H1 (cell line): ENCODE measurements at regions not wholly inside any gene's neighbourhood (a gene's known extent, or its start where the extent isn't known, plus 50 kb on each side); places are given as distances from the start of the nearest gene placed in this dataset.

Experiments
- CTCF ChIA-PET: fragments of 300-600 bp; sonication (Branson Sonifier 250); formaldehyde crosslinking; loops from one replicate; lab custom pipeline; 2021; ENCODE audit not compliant: partially characterized antibody; lab: Charles Lee
- POLR2A ChIA-PET: fragments of 300-600 bp; sonication (Branson Sonifier 250); formaldehyde crosslinking; loops from one replicate; lab custom pipeline; 2021; ENCODE audit warnings: inconsistent platforms; ENCODE audit not compliant: partially characterized antibody; lab: Charles Lee
- DNase-seq, 2 experiments: peaks; one replicate each; pipeline versions ENCODE4 v3.0.0 to v3.0.0-alpha.2; 2010 to 2022; ENCODE audit warnings: low spot score in 2 of 2, low read depth in 1 of 2, mixed read lengths in 1 of 2
- FAIRE-seq: peaks from 2 replicates; lab custom pipeline; 2011; peaks lifted over from hg19 to GRCh38; lab: Jason Lieb, UNC
- H2AFZ ChIP-seq: 2 replicates; pipeline ENCODE4 v1.8.1; 2012; ENCODE audit warnings: low read length, inconsistent platforms
- H2AK5ac ChIP-seq: 2 replicates; pipeline ENCODE4 v1.6.1; 2013; ENCODE audit warnings: low read depth, low read length
- H2BK120ac ChIP-seq: replicated peaks from 2 replicates; pipeline ENCODE3; 2013; ENCODE audit warnings: low read depth, low read length, inconsistent platforms
- H2BK12ac ChIP-seq: 2 replicates; pipeline ENCODE4 v1.6.1; 2013; ENCODE audit warnings: low read depth, low read length
- H2BK15ac ChIP-seq: 2 replicates; pipeline ENCODE4 v1.6.1; 2013; ENCODE audit warnings: low read length
- H2BK20ac ChIP-seq: 2 replicates; pipeline ENCODE4 v1.6.1; 2013; ENCODE audit warnings: low read length
- H2BK5ac ChIP-seq: 2 replicates; pipeline ENCODE4 v1.6.1; 2013; ENCODE audit warnings: low read depth, low read length
- H3K14ac ChIP-seq: 2 replicates; pipeline ENCODE4 v1.6.1; 2013; ENCODE audit warnings: inconsistent platforms; ENCODE audit not compliant: insufficient read length
- H3K18ac ChIP-seq: 2 replicates; pipeline ENCODE4 v1.6.1; 2013; ENCODE audit warnings: low read length; ENCODE audit errors: extremely low read depth
- H3K23ac ChIP-seq: 2 replicates; pipeline ENCODE4 v1.6.1; 2013; ENCODE audit warnings: inconsistent platforms; ENCODE audit not compliant: insufficient read length
- H3K23me2 ChIP-seq: 2 replicates; pipeline ENCODE4 v1.6.1; 2013; ENCODE audit warnings: low read depth, low read length
- H3K27ac ChIP-seq: 2 replicates; pipeline ENCODE4 v1.6.1; 2011; ENCODE audit warnings: low read depth, low read length, inconsistent platforms
- H3K27me3 ChIP-seq, 4 experiments: replicated peaks in 1 of 4; 1 replicate in 1 of 4; 2 replicates in 3 of 4; pipeline versions ENCODE4 v1.6.1 to v1.8.1; 2011 to 2013; ENCODE audit warnings: low read length in 3 of 4, mild to moderate bottlenecking in 3 of 4, inconsistent platforms in 2 of 4, mixed read lengths in 2 of 4, moderate library complexity in 1 of 4; ENCODE audit not compliant: control insufficient read depth in 3 of 4, insufficient read depth in 3 of 4; ENCODE audit errors: extremely low read depth in 1 of 4
- H3K36me3 ChIP-seq, 4 experiments: 2 replicates each; pipeline versions ENCODE4 v1.6.1 to v1.8.1; 2011 to 2013; ENCODE audit warnings: mild to moderate bottlenecking in 4 of 4, low read length in 3 of 4, moderate library complexity in 2 of 4, control low read depth in 1 of 4, inconsistent platforms in 1 of 4; ENCODE audit not compliant: insufficient read depth in 4 of 4, control insufficient read depth in 2 of 4
- H3K4ac ChIP-seq: replicated peaks from 2 replicates; pipeline ENCODE3; 2013; ENCODE audit warnings: low read length, low read depth, mixed read lengths, inconsistent platforms; ENCODE audit not compliant: insufficient read length
- H3K4me1 ChIP-seq, 4 experiments: replicated peaks in 1 of 4; 1 replicate in 1 of 4; 2 replicates in 3 of 4; pipeline versions ENCODE4 v1.6.1 to v1.8.1; 2011 to 2013; ENCODE audit warnings: low read length in 3 of 4, inconsistent platforms in 2 of 4, mixed read lengths in 1 of 4; ENCODE audit not compliant: insufficient read depth in 4 of 4, control insufficient read depth in 3 of 4
- H3K4me2 ChIP-seq, 2 experiments: 2 replicates each; pipeline versions ENCODE4 v1.6.1 to v1.8.1; 2011 to 2013; ENCODE audit warnings: low read depth in 2 of 2, low read length in 2 of 2, control low read depth in 1 of 2, inconsistent platforms in 1 of 2, mild to moderate bottlenecking in 1 of 2; ENCODE audit not compliant: insufficient read depth in 1 of 2
- H3K4me3 ChIP-seq, 4 experiments: fragments of 200-600, 300-600 bp in 1 of 4; sonication (generic), shearing (Covaris generic), sonication (Bioruptor Twin) in 1 of 4; 2 replicates each; pipeline versions ENCODE4 v1.5.1 to v1.8.1; 2011 to 2016; ENCODE audit warnings: low read length in 4 of 4, low read depth in 3 of 4, control low read depth in 2 of 4, inconsistent platforms in 2 of 4, mild to moderate bottlenecking in 2 of 4, mixed read lengths in 1 of 4, moderate library complexity in 1 of 4; ENCODE audit not compliant: insufficient read depth in 2 of 4; ENCODE audit errors: extremely low read depth in 1 of 4
- H3K56ac ChIP-seq: replicated peaks from 2 replicates; pipeline ENCODE3; 2013; ENCODE audit warnings: low read depth, mild to moderate bottlenecking, mixed read lengths, low read length, inconsistent platforms; ENCODE audit not compliant: insufficient read length
- H3K79me1 ChIP-seq: 2 replicates; pipeline ENCODE4 v1.6.1; 2013; ENCODE audit warnings: low read depth, low read length, control low read depth
- H3K79me2 ChIP-seq, 2 experiments: 2 replicates each; pipeline versions ENCODE4 v1.6.1 to v1.8.1; 2012 to 2013; ENCODE audit warnings: low read length in 2 of 2, mild to moderate bottlenecking in 2 of 2, inconsistent platforms in 1 of 2; ENCODE audit not compliant: insufficient read depth in 2 of 2, control insufficient read depth in 1 of 2
- H3K9ac ChIP-seq, 4 experiments: replicated peaks in 1 of 4; 1 replicate in 1 of 4; 2 replicates in 3 of 4; pipeline versions ENCODE4 v1.6.1 to v1.8.1; 2011 to 2013; ENCODE audit warnings: low read depth in 3 of 4, low read length in 3 of 4, control low read depth in 2 of 4, mild to moderate bottlenecking in 2 of 4, moderate library complexity in 2 of 4, inconsistent platforms in 1 of 4; ENCODE audit errors: extremely low read depth in 1 of 4
- H3K9me3 ChIP-seq, 2 experiments: 2 replicates each; pipeline versions ENCODE4 v1.6.1 to v1.8.1; 2012 to 2013; ENCODE audit warnings: mild to moderate bottlenecking in 2 of 2, moderate library complexity in 2 of 2, control low read depth in 1 of 2, inconsistent platforms in 1 of 2, low read depth in 1 of 2, low read length in 1 of 2, mixed read lengths in 1 of 2; ENCODE audit not compliant: insufficient read depth in 2 of 2
- H4K20me1 ChIP-seq, 2 experiments: replicated peaks in 1 of 2; 2 replicates each; pipeline versions ENCODE3 to v1.8.1; 2011 to 2013; ENCODE audit warnings: inconsistent platforms in 2 of 2, low read length in 2 of 2, mild to moderate bottlenecking in 1 of 2; ENCODE audit not compliant: insufficient read depth in 2 of 2, control insufficient read depth in 1 of 2
- H4K5ac ChIP-seq: 2 replicates; pipeline ENCODE4 v1.6.1; 2013; ENCODE audit warnings: low read length, low read depth, mixed read lengths, inconsistent platforms; ENCODE audit not compliant: insufficient read length
- H4K8ac ChIP-seq: 2 replicates; pipeline ENCODE4 v1.8.0; 2013; ENCODE audit warnings: mild to moderate bottlenecking, moderate library complexity, low read length, inconsistent platforms; ENCODE audit not compliant: insufficient read depth; ENCODE audit errors: extremely low read depth
- H4K91ac ChIP-seq: replicated peaks from 2 replicates; pipeline ENCODE3; 2013; ENCODE audit warnings: low read length, mixed read lengths, inconsistent platforms; ENCODE audit not compliant: insufficient read length
- CEBPB ChIP-seq: IDR thresholded peaks from 2 replicates; pipeline ENCODE4 v1.6.1; 2012; ENCODE audit warnings: low read depth, low read length
- HDAC2 ChIP-seq, 2 experiments: fragments of 300-600 bp in 1 of 2; sonication (generic) in 1 of 2; IDR thresholded peaks; 2 replicates each; pipeline ENCODE4 v1.6.1; 2011 to 2012; ENCODE audit warnings: low read depth in 2 of 2, low read length in 2 of 2, mild to moderate bottlenecking in 2 of 2, moderate library complexity in 2 of 2, borderline replicate concordance in 1 of 2, inconsistent platforms in 1 of 2
- KDM4A ChIP-seq: IDR thresholded peaks from one replicate; pipeline ENCODE4 v1.7.1; 2012; ENCODE audit warnings: low read depth, mild to moderate bottlenecking, moderate library complexity, low read length, inconsistent platforms; ENCODE audit not compliant: severe bottlenecking
- SP2 ChIP-seq: IDR thresholded peaks from 2 replicates; pipeline ENCODE4 v1.6.1; 2012; ENCODE audit warnings: mild to moderate bottlenecking, low read length, inconsistent platforms
- TAF7 ChIP-seq: optimal IDR thresholded peaks from 2 replicates; pipeline ENCODE3; 2011; ENCODE audit warnings: low read depth, mild to moderate bottlenecking, inconsistent platforms, low read length, moderate library complexity, borderline replicate concordance
- WGBS, 2 experiments: shearing (Covaris generic) in 1 of 2; methylation state at CpG; one replicate each; pipeline versions ENCODE4 v1.1.6 to v1.1.7; 2013 to 2015; ENCODE audit warnings: low lambda C conversion rate in 2 of 2, mixed read lengths in 2 of 2, inconsistent platforms in 1 of 2, low coverage in 1 of 2, missing lambda C conversion rate in 1 of 2; ENCODE audit not compliant: insufficient replicate concordance in 2 of 2, insufficient coverage in 1 of 2, insufficient read length in 1 of 2; ENCODE audit errors: extremely low coverage in 1 of 2, missing lambda C conversion rate in 1 of 2; 5-methylcytosine and 5-hydroxymethylcytosine counted together

GRCh38 chrX:5042563-5042962 is 1186.1 kb downstream of the NLGN4X start:
- Histone ChIP-seq H4K20me1 (no peaks in the 10 kb centered on the region), H3K79me2 (no peaks in the 10 kb centered on the region), H2BK15ac (no peak overlapping the region), H3K18ac (no peak overlapping the region), H2BK20ac (no peak overlapping the region), H3K4me1 (no peaks in the 10 kb centered on the region), H3K4me3 (no peak overlapping the region), H2AFZ (no peak overlapping the region), H3K4me2 (no peak overlapping the region), H3K27me3 (no peaks in the 10 kb centered on the region), H3K23ac (no peak overlapping the region), H3K56ac (no peak overlapping the region), H2BK12ac (no peak overlapping the region), H3K79me1 (no peaks in the 10 kb centered on the region), H2BK120ac (no peak overlapping the region), H4K91ac (no peak overlapping the region), H3K9ac (no peak overlapping the region), H2AK5ac (no peak overlapping the region), H4K8ac (no peak overlapping the region), H2BK5ac (no peak overlapping the region), H3K4ac (no peak overlapping the region), H3K9me3 (no peaks in the 10 kb centered on the region), H4K5ac (no peak overlapping the region), H3K36me3 (no peaks in the 10 kb centered on the region), H3K27ac (no peak overlapping the region), H3K14ac (no peak overlapping the region), H3K23me2 (no peaks in the 10 kb centered on the region)
- POLR2A ChIA-PET, result no interaction called here
- FAIRE-seq, result no peak
- WGBS, 2 experiments, result 97% methylated on average over 3 of the region's 3 CpGs; no CpG with 5 or more reads in 1 of the 2 experiments
- no peak for DNase-seq
- CTCF ChIA-PET, result interaction anchor here (0.7 kb wide), 1 partner anchor 945 kb away, joined by 3 read pairs; no protein-coding TSS in a partner anchor
- TF ChIP-seq SP2 (no peak), HDAC2 (IDR thresholded peaks at IDR 0.05; ENCODE audit: borderline replicate concordance in 1 of 2, low read depth in 2 of 2, low read length in 2 of 2) (no peak), KDM4A (no peak), CEBPB (no peak), TAF7 (no peak)
- TF ChIP-seq, all 59 proteins: peak for 0
